A549 (cell line): ENCODE measurements at regions not wholly inside any gene's neighbourhood (a gene's known extent, or its start where the extent isn't known, plus 50 kb on each side); places are given as distances from the start of the nearest gene placed in this dataset.

Source experiments
- CTCF ChIP-seq: fragments of >200 bp; sonication (Bioruptor Twin); formaldehyde crosslinking; IDR thresholded peaks from 3 replicates; pipeline ENCODE4 v1.5.1; 2016
- POLR2A ChIP-seq: IDR thresholded peaks from 2 replicates; pipeline ENCODE4 v1.6.1; 2012; ENCODE audit warnings: mild to moderate bottlenecking, low read length
- RNF2 ChIP-seq: fragments of 200-600 bp; sonication (generic); IDR thresholded peaks from 2 replicates; pipeline ENCODE4 v1.6.1; 2016; ENCODE audit warnings: low read depth, mild to moderate bottlenecking, antibody characterized with exemption, moderate library complexity, borderline replicate concordance

- TF ChIP-seq RNF2 = no peak
- no peak for TF ChIP-seq POLR2A
- no peak for TF ChIP-seq CTCF
These were observed 552.6 kb upstream of the CBLB start for GRCh38 chr3:106421426-106421825.
